IPS DF 19.7 (cell line): ENCODE measurements at regions not wholly inside any gene's neighbourhood (a gene's known extent, or its start where the extent isn't known, plus 50 kb on each side); places are given as distances from the start of the nearest gene placed in this dataset.
"Not testable (repeated sequence)": the region's sequence is repeated elsewhere in the genome, so short reads cannot be mapped to it uniquely, and the experiment has no call there.

Experiments used
- DNase-seq: peaks from one replicate; pipeline ENCODE4 v3.0.0-alpha.2; 2013; ENCODE audit warnings: low read depth, low spot score

- DNase-seq: no peak
Observed at GRCh38 chr14:97782871-97783414, 985.8 kb downstream of the VRK1 start.

- no peak for DNase-seq
Observed at GRCh38 chr14:97785495-97785894, 988.3 kb downstream of the VRK1 start.

GRCh38 chr14:97788364-97788763, 991.2 kb downstream of the VRK1 start:
- no peak for DNase-seq

GRCh38 chr14:97788846-97789526, 991.8 kb downstream of the VRK1 start:
- no peak for DNase-seq

GRCh38 chr14:97791072-97791471, 993.9 kb downstream of the VRK1 start:
- DNase-seq: no peak

GRCh38 chr14:97791906-97792305, 994.7 kb downstream of the VRK1 start:
- DNase-seq: no peak

- DNase-seq: no peak
Observed at GRCh38 chr14:97796511-97796910, 999.3 kb downstream of the VRK1 start.

- no peak for DNase-seq
Observed at GRCh38 chr14:97798176-97798575, 1001.0 kb downstream of the VRK1 start.

- DNase-seq: no peak
Observed at GRCh38 chr14:97802430-97803373, 1005.5 kb downstream of the VRK1 start.

- DNase-seq: no peak
Observed at GRCh38 chr14:97804056-97804455, 1006.9 kb downstream of the VRK1 start.

- no peak for DNase-seq
Observed at GRCh38 chr14:97806891-97807290, 1009.7 kb downstream of the VRK1 start.

- DNase-seq: not testable (repeated sequence)
Observed at GRCh38 chr14:97808541-97808940, 1011.4 kb downstream of the VRK1 start.

GRCh38 chr14:97813556-97813955, 1016.4 kb downstream of the VRK1 start:
- DNase-seq: no peak

- no peak for DNase-seq
Observed at GRCh38 chr14:97820781-97821180, 1023.6 kb downstream of the VRK1 start.

GRCh38 chr14:97824218-97824617, 1027.0 kb downstream of the VRK1 start:
- DNase-seq: no peak

- no peak for DNase-seq
Observed at GRCh38 chr14:97827746-97828145, 1030.6 kb downstream of the VRK1 start.

- no peak for DNase-seq
Observed at GRCh38 chr14:97832776-97833175, 1035.6 kb downstream of the VRK1 start.

- DNase-seq: no peak
Observed at GRCh38 chr14:97838986-97839385, 1041.8 kb downstream of the VRK1 start.

GRCh38 chr14:97840159-97840558, 1043.0 kb downstream of the VRK1 start:
- DNase-seq: no peak

- DNase-seq: no peak
Observed at GRCh38 chr14:97841762-97842161, 1044.6 kb downstream of the VRK1 start.

- no peak for DNase-seq
Observed at GRCh38 chr14:97843066-97843465, 1045.9 kb downstream of the VRK1 start.

- no peak for DNase-seq
Observed at GRCh38 chr14:97844042-97844441, 1046.9 kb downstream of the VRK1 start.

- no peak for DNase-seq
Observed at GRCh38 chr14:97846156-97846555, 1049.0 kb downstream of the VRK1 start.
